ENCODE measurements at regions not wholly inside any gene's neighbourhood (a gene's known extent, or its start where the extent isn't known, plus 50 kb on each side); places are given as distances from the start of the nearest gene placed in this dataset.
"Not testable (repeated sequence)": the region's sequence is repeated elsewhere in the genome, so short reads cannot be mapped to it uniquely, and the experiment has no call there.

DNA sequence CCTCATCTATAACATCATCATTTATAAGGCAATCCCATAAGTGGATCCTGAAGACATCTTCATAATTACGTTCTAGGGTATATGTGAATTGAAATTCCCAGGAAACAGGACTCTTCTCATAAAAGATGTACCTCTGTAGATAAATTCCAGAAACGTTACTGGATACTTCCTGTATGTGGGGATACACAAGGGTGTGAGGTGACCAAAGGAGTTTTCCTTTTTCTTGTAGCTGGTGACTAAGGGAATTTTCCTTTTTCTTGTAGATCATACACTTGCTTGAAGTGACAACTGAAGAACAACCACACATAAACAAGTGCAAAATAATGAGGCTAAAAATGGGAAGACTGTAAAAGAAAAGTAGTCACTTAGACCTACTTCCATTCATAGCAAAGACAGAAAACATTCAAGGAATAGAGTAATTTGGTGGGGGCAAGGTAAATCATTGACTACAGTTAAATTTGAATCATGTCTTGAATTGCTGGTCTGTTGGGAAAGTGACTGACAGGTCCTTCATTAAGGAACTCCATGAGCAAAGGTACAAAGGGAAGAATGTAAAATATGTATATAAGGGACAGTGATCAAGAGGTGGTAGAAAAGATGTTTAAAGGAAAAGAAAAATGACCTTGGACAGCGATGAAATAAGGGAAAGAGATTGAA, 53.2 kb upstream of the UBE2E3 start:
- intact Hi-C loops (cut with micrococcal nuclease), result no loop called here

DNA sequence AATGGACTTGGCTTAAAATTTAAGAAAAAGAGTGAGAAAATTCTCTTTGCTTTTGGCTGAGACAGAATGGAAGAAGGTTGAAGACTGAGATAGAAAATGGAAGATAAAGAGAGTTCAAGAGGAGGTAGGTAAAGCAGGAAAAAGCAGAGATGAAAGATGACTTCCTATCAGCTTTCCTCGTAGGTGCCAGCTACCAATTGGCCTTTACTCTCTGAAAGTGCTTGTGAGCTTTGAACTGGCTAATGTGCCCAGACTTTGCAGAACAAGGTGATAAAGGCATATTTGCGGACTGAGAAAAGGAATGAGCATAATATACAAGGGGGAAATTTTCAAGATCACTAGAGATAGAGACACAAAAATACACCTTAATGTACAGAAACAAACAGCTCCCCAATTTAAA, 54.7 kb upstream of the UBE2E3 start:
- intact Hi-C loops (cut with micrococcal nuclease), result no loop called here

DNA sequence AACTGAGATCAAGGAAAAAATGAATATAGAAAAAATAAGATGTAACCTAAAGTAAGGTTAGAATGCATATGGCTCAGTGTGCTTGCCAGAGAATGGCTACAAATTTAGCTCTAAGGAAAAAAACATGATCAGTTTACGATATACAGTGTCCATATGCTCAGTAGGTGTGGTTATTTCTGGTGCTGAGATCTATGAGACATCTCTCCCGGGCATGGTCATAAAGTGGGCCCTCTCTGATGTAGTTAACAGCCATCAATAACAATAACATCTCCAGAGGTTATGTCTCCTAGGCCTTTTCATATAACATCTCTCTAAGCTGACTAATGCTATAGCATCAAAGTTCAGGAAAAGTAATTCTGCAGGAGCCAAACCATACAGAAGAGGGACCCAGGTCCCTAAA, 56.3 kb upstream of the UBE2E3 start:
- intact Hi-C loops (cut with micrococcal nuclease), result no loop called here

DNA sequence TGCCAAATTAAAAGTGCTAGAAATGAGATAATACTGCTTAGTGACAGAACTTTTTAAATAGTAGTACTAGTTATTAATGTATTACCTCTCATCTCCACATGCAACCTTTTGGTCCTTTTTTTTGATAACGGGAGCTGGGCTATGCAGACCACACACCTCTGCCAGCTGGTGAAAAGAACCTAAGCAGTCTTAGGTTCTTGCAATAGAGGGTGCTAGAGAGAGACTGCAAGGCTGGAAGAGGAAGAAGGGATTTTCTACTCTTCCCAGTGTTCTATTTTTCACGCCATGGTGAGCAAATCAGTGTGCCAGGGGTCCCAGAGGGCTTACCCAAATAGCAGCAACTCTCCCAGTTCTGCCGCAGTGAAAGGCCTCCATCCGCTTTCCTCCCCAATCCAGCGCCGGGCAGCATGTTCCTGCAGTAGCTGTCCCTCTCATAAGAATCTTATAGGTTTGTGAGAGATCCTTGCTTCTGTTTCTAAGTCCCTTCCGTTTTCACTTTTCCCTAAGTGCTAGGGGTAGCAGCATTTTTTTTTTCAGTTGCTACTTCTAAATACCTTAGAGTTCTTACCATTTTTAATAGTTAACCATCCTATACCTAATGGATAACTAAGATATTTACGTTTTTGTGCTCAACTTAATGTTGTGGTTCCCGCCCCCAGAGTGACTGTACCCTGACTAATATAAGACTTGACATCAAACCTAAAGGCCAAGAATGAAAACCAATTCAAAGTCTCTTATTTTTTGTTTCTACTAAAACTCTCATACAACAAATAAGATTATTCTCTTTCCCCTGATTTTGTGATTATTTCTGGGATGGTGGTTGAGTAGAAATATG, 69.4 kb upstream of the UBE2E3 start:
- intact Hi-C loops (cut with micrococcal nuclease), result no loop called here

GRCh38 chr2:180907731-180908130, 72.7 kb upstream of the UBE2E3 start:
- intact Hi-C loops (cut with micrococcal nuclease), result no loop called here

DNA sequence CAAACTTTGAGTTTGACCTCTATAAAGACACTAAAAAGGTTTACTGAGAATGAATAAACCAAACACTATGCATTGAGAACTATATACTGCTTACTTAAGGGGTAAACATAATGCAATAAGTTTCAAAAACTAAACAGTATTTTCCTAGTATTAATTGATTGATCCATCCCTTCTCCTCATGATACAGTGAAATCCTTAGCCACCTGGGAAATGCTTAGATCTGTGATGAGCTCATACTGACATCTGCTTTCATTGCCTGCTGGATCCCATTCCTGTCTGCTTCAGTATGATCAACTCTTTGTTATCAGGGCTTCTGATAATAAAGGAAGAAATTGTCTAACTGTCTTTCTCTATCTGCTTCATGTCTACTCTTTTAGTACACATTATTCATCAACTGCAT, 74.9 kb upstream of the UBE2E3 start:
- intact Hi-C loops (cut with micrococcal nuclease), result no loop called here

DNA sequence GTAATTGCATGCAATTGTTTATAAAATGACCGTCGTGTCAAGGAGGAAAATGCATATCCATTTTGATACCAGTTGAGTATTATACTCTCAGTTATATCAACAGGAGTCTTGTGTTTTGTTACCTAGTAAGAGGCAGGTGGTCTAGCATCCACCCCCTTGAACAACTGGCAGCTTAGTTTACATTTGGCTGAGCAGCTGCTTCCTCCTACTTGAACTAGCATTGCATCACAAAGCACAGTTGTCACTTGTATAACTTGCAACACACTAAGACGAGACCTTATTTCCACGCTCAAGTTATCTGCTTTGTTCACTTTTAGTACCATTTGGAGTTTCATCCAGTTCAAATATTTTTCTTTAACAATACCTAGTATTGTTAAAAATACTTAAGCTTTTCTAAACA, 75.4 kb upstream of the UBE2E3 start:
- intact Hi-C loops (cut with micrococcal nuclease), result no loop called here

- intact Hi-C loops (cut with micrococcal nuclease), result no loop called here
Measured at GRCh38 chr2:180901331-180901730, 79.1 kb upstream of the UBE2E3 start.

- intact Hi-C loops (cut with micrococcal nuclease), result no loop called here
Measured at GRCh38 chr2:180893752-180894151, 86.7 kb upstream of the UBE2E3 start.

GRCh38 chr2:180892091-180892490, 88.3 kb upstream of the UBE2E3 start:
- intact Hi-C loops (cut with micrococcal nuclease), result no loop called here

DNA sequence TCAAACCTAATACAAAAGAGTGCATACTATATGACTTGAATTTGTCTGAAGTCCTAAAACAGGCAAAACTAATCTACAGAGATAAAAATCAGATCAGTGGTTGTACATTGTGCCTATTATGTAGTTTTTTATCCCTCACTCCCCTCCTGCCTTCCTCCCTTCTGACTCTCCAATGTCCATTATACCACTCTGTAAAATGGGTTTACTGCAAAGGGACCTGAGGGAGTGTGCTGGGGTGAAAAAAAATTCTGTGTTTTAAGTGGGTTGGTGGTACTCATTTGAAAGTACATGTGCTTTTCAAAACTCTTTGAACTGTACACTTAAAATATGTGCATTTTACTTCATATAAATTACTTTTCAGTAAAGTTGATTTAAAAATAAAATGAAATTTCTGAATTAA, 89.0 kb upstream of the UBE2E3 start:
- intact Hi-C loops (cut with micrococcal nuclease), result no loop called here

GRCh38 chr2:180890781-180891180, 89.6 kb upstream of the UBE2E3 start:
- intact Hi-C loops (cut with micrococcal nuclease), result no loop called here

- intact Hi-C loops (cut with micrococcal nuclease), result no loop called here
Measured at GRCh38 chr2:180882959-180883358, 97.4 kb upstream of the UBE2E3 start.

- intact Hi-C loops (cut with micrococcal nuclease), result no loop called here
Measured at GRCh38 chr2:180876506-180876905, 103.9 kb upstream of the UBE2E3 start.

GRCh38 chr2:180873219-180873618, 107.2 kb upstream of the UBE2E3 start:
- intact Hi-C loops (cut with micrococcal nuclease), result no loop called here

GRCh38 chr2:180872781-180873180, 107.6 kb upstream of the UBE2E3 start:
- intact Hi-C loops (cut with micrococcal nuclease), result not testable (repeated sequence)

- intact Hi-C loops (cut with micrococcal nuclease), result no loop called here
Measured at GRCh38 chr2:180872255-180872654, 108.2 kb upstream of the UBE2E3 start.

- intact Hi-C loops (cut with micrococcal nuclease), result no loop called here
Measured at GRCh38 chr2:180871649-180872048, 108.8 kb upstream of the UBE2E3 start.

DNA sequence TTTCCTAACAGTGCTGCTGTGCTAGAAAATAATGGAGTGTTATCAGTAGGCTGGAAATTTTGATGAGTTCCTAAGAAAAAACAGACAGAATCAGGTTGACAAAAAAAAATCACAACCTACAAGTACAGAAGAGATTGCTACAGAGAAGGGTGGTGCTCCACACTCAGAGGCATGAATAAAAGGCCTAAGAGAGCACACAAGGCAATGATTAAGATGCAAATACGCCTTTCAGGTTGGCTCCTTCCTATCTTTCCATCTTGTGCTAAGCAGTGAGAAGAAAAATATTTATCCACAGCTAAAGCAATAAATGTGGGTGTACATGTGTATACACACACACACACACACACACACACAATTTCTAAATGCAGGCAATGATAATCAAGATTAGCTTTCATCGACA, 130.6 kb upstream of the UBE2E3 start:
- intact Hi-C loops (cut with micrococcal nuclease), result no loop called here

GRCh38 chr2:180848393-180848792, 132.0 kb upstream of the UBE2E3 start:
- intact Hi-C loops (cut with micrococcal nuclease), result no loop called here

DNA sequence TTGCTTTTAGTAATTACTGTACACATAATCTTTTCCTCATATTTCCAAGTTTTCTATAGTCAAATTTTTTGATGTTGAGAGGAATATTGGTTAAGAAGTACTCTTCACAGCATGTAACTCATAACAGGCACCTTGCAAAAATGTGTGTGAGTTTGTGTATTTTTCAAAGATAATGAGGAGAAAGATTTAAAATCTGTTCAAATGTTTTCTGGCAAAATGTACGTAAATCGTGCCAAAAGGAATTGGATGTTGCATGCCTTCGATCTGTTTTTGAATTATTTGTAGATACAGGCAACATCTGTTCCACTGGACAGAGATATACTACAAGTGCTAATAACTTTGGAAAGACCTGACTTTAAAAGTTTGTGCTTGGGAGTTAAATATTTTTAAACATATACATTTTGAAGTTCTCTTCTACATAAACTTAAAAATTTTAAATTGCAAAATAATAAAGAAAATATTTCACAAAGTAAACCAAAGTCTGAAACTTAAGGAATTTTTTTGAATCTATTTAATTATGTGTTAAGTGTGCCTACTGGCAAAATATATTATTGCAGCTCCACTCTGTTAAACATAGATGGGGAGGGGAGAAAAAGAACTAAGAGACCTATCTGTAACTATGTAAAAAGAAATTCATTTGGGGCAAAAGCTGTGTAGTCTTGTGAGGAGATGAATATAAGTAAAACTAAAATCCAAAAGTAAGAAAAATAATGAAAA, 133.5 kb upstream of the UBE2E3 start:
- intact Hi-C loops (cut with micrococcal nuclease), result no loop called here

GRCh38 chr2:180842461-180842860, 137.9 kb upstream of the UBE2E3 start:
- intact Hi-C loops (cut with micrococcal nuclease), result no loop called here
